ENCODE measurements at regions not wholly inside any gene's neighbourhood (a gene's known extent, or its start where the extent isn't known, plus 50 kb on each side); places are given as distances from the start of the nearest gene placed in this dataset.

- Histone ChIP-seq H2BK5ac (ENCODE audit: low read depth, low read length, poor library complexity, severe bottlenecking) (no peak overlapping the region), H3K4ac (ENCODE audit: low read depth, low read length) (no peak overlapping the region), H2AFZ (replicated peaks; ENCODE audit: low read length, poor library complexity) (no peak overlapping the region), H3K4me1 (ENCODE audit: control insufficient read depth, insufficient read depth, low read length) (no peaks in the 10 kb centered on the region), H4K8ac (ENCODE audit: low read depth in 2 of 2, low read length in 2 of 2) (no peak overlapping the region), H3K56ac (ENCODE audit: extremely low read depth, insufficient read depth, low read length) (no peak overlapping the region), H3K79me1 (ENCODE audit: low read depth in 1 of 2, low read length in 2 of 2) (no peaks in the 10 kb centered on the region), H3K23ac (ENCODE audit: low read depth, low read length) (no peak overlapping the region), H3K27ac (ENCODE audit: insufficient read depth, low read length) (no peak overlapping the region), H4K91ac (ENCODE audit: insufficient read depth, low read depth, low read length) (no peak overlapping the region), H2BK120ac (ENCODE audit: low read depth, low read length) (no peak overlapping the region), H3K14ac (replicated peaks; ENCODE audit: low read depth, low read length) (no peak overlapping the region; the same call in 1 of the 2 replicates), H3K9me1 (ENCODE audit: insufficient read depth, low read length) (no peaks in the 10 kb centered on the region), H3K18ac (ENCODE audit: low read depth, low read length) (no peak overlapping the region), H4K5ac (ENCODE audit: low read depth, low read length) (no peak overlapping the region), H4K20me1 (ENCODE audit: insufficient read depth, low read length) (no peaks in the 10 kb centered on the region), H2BK20ac (ENCODE audit: low read depth, low read length) (no peak overlapping the region), H3K4me3 (ENCODE audit: insufficient read depth, low read depth, low read length) (no peak overlapping the region), H3K4me2 (ENCODE audit: low read depth, low read length) (no peak overlapping the region), H2AK5ac (ENCODE audit: low read depth, low read length) (no peak overlapping the region), H2AK9ac (replicated peaks; ENCODE audit: low read depth, low read length, poor library complexity) (no peak overlapping the region), H3K9me3 (ENCODE audit: control insufficient read depth, insufficient read depth, low read length) (no peaks in the 10 kb centered on the region), H3K9ac (ENCODE audit: low read depth, low read length) (no peak overlapping the region), H3K36me3 (ENCODE audit: control insufficient read depth, insufficient read depth, low read length) (no peaks in the 10 kb centered on the region), H3K27me3 (ENCODE audit: control insufficient read depth, insufficient read depth, low read length) (no peaks in the 10 kb centered on the region), H2BK15ac (ENCODE audit: low read depth, low read length) (no peak overlapping the region)
- in situ Hi-C loops (cut with MboI; ENCODE audit: low sequenced_read_pairs) (no loop called here), dilution Hi-C loops (cut with HindIII; ENCODE audit: low sequenced_read_pairs, unreplicated experiment) (no loop called here), intact Hi-C loops (cut with micrococcal nuclease) (no loop called here)
- ChIA-PET POLR2A (ENCODE audit: unreplicated experiment) (no interaction called here), CTCF (no interaction called here)
- BruUV-seq (replicated peaks), result no TSS peak
- TF ChIP-seq USF2 (IDR thresholded peaks at IDR 0.05; ENCODE audit: low read depth, low read length) (no peak), RAD21 (IDR thresholded peaks at IDR 0.05; ENCODE audit: low read length) (no peak), RFX5 (IDR thresholded peaks at IDR 0.05; ENCODE audit: low read depth, low read length) (no peak), CTCF (conservative IDR thresholded peaks at IDR 0.05; ENCODE audit: low read depth, low read length) (no peak), MXI1 (IDR thresholded peaks at IDR 0.05; ENCODE audit: borderline replicate concordance, low read depth, low read length) (no peak), MAFK (IDR thresholded peaks at IDR 0.05; ENCODE audit: low read depth, low read length) (no peak), RCOR1 (IDR thresholded peaks at IDR 0.05; ENCODE audit: insufficient replicate concordance, low read length) (no peak)
- WGBS, 2 experiments (ENCODE audit: extremely low coverage in 2 of 2, insufficient read length in 1 of 2), result no CpG with 5 or more reads among the region's 9 CpGs
- DNase-seq (no peak), ATAC-seq (ENCODE audit: low read depth) (no peak)
Measured at GRCh38 chr5:17327048-17327625, 109.7 kb downstream of the BASP1 start.

Measured in IMR-90 (cell line).